CD4-positive, alpha-beta T cell (primary cell): ENCODE measurements at regions not wholly inside any gene's neighbourhood (a gene's known extent, or its start where the extent isn't known, plus 50 kb on each side); places are given as distances from the start of the nearest gene placed in this dataset.

Experiments used
- ATAC-seq: fragments of 200-7000 bp; cut with Tn5 transposase; one replicate; pipeline ENCODE4 v1.10.0; 2022; ENCODE audit warnings: mild to moderate bottlenecking; ENCODE audit not compliant: poor library complexity
- CTCF ChIA-PET: fragments of 350-600 bp; sonication (Branson Sonifier 250); formaldehyde crosslinking; loops from one replicate; lab custom pipeline; 2021; ENCODE audit warnings: antibody characterized with exemption, inconsistent platforms; lab: Charles Lee
- POLR2A ChIA-PET: fragments of 350-600 bp; sonication (Branson Sonifier 250); formaldehyde crosslinking; loops from one replicate; lab custom pipeline; 2021; ENCODE audit warnings: antibody characterized with exemption, inconsistent platforms; lab: Charles Lee
- DNase-seq, 14 experiments: peaks; one replicate each; pipeline ENCODE4 v3.0.0-alpha.2; 2013 to 2020; ENCODE audit warnings: mixed read lengths in 2 of 14
- H3K27ac ChIP-seq, 2 donors: one replicate each; pipeline versions ENCODE4 v1.5.1 to v1.7.0; 2013; ENCODE audit warnings: low read length in 2 of 2, low read depth in 1 of 2, mild to moderate bottlenecking in 1 of 2
- H3K27me3 ChIP-seq, 2 experiments: 1 replicate in 1 of 2; 2 replicates in 1 of 2; pipeline versions ENCODE4 v1.6.1 to v1.7.0; 2013; ENCODE audit warnings: low read length in 2 of 2, control low read depth in 1 of 2, mild to moderate bottlenecking in 1 of 2, moderate library complexity in 1 of 2; ENCODE audit not compliant: insufficient read depth in 2 of 2, control insufficient read depth in 1 of 2
- H3K36me3 ChIP-seq: one replicate; pipeline ENCODE4 v1.6.1; 2013; ENCODE audit warnings: low read length, control low read depth; ENCODE audit not compliant: insufficient read depth
- H3K4me1 ChIP-seq: one replicate; pipeline ENCODE4 v1.6.1; 2013; ENCODE audit warnings: low read length, control low read depth; ENCODE audit not compliant: insufficient read depth
- H3K4me3 ChIP-seq: one replicate; pipeline ENCODE4 v1.5.1; 2013; ENCODE audit warnings: mild to moderate bottlenecking, low read length, moderate library complexity
- H3K9me3 ChIP-seq, 2 experiments: 1 replicate in 1 of 2; 2 replicates in 1 of 2; pipeline versions ENCODE4 v1.6.1 to v1.7.0; 2013; ENCODE audit warnings: low read length in 2 of 2, mild to moderate bottlenecking in 2 of 2, control low read depth in 1 of 2, moderate library complexity in 1 of 2; ENCODE audit not compliant: control insufficient read depth in 1 of 2, insufficient read depth in 1 of 2
- H3K27ac Mint-ChIP-seq: one replicate; pipeline ENCODE4 v1.8.0; 2020; ENCODE audit warnings: mixed read lengths
- H3K27me3 Mint-ChIP-seq: one replicate; pipeline ENCODE4 v1.8.0; 2021; ENCODE audit warnings: mixed read lengths
- H3K36me3 Mint-ChIP-seq: one replicate; pipeline ENCODE4 v1.8.0; 2021; ENCODE audit warnings: low read depth, mixed read lengths
- H3K4me1 Mint-ChIP-seq: one replicate; pipeline ENCODE4 v1.8.0; 2021; ENCODE audit warnings: low read depth, mixed read lengths
- H3K4me3 Mint-ChIP-seq: one replicate; pipeline ENCODE4 v1.8.0; 2020; ENCODE audit warnings: mild to moderate bottlenecking, mixed read lengths
- H3K9me3 Mint-ChIP-seq: one replicate; pipeline ENCODE4 v1.8.0; 2020; ENCODE audit warnings: mixed read lengths
- intact Hi-C, 2 experiments: fragments of 100-400 bp; cut with DNase I in 1 of 2; cut with micrococcal nuclease in 1 of 2; formaldehyde crosslinking; loops; one replicate each; pipeline versions ENCODE4 v1.15.1 to v1.9.0; 2023 to 2025; cut with DNase I, micrococcal nuclease
- TF ChIP-seq, protein P1 (sequence below): fragments of 200-600 bp; IDR thresholded peaks from one replicate; pipeline ENCODE4 v1.8.0; 2022; ENCODE audit warnings: antibody characterized with exemption, mild to moderate bottlenecking

DNA sequence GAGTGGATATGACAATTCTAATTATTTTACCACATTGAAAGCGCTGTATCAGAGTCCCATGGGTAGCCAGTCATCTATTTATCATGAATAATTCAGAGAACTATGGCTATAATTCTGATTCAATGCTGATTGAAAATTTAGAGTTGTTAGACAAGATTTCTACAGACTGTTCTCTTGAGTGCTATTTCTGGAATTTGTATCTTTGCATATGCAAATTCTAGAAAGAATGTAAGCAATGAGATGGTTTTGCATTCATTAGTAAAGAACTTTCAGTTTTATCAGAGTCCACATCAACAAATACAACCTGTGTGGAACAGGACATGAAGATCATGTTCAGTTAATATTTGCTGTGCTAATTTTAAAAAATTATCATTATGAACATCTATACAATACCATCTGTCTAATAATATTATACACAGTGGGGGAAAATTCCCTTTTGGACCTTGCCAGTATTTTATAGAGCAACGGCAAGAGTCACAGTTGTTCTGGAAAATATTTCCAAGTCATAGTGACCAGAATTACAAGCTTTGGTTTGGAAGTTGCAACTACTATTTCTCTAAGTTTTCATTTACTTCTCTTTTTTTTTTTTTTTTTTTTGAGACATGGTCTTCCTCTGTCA lies 372.7 kb upstream of the PTGER4 start:
- POLR2A ChIA-PET, result no interaction called here
- Histone ChIP-seq H3K9me3 (no peaks in the 10 kb centered on the region), H3K27me3 (no peaks in the 10 kb centered on the region), H3K4me1 (no peaks in the 10 kb centered on the region), H3K4me3 (no peak overlapping the region), H3K27ac (no peak overlapping the region), H3K36me3 (no peaks in the 10 kb centered on the region)
- Mint-ChIP-seq H3K27me3 (no peaks in the 10 kb centered on the region), H3K36me3 (no peaks in the 10 kb centered on the region), H3K4me3 (no peak overlapping the region), H3K4me1 (no peaks in the 10 kb centered on the region), H3K9me3 (no peaks in the 10 kb centered on the region), H3K27ac (no peak overlapping the region)
- DNase-seq (no peak), ATAC-seq (no peak)
- TF ChIP-seq, protein P1, sequence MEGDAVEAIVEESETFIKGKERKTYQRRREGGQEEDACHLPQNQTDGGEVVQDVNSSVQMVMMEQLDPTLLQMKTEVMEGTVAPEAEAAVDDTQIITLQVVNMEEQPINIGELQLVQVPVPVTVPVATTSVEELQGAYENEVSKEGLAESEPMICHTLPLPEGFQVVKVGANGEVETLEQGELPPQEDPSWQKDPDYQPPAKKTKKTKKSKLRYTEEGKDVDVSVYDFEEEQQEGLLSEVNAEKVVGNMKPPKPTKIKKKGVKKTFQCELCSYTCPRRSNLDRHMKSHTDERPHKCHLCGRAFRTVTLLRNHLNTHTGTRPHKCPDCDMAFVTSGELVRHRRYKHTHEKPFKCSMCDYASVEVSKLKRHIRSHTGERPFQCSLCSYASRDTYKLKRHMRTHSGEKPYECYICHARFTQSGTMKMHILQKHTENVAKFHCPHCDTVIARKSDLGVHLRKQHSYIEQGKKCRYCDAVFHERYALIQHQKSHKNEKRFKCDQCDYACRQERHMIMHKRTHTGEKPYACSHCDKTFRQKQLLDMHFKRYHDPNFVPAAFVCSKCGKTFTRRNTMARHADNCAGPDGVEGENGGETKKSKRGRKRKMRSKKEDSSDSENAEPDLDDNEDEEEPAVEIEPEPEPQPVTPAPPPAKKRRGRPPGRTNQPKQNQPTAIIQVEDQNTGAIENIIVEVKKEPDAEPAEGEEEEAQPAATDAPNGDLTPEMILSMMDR, result no peak
- intact Hi-C loops, result no loop called here
- CTCF ChIA-PET, result no interaction called here

- Mint-ChIP-seq H3K27ac (no peak overlapping the region), H3K4me3 (no peak overlapping the region), H3K9me3 (no peaks in the 10 kb centered on the region), H3K27me3 (no peaks in the 10 kb centered on the region), H3K36me3 (no peaks in the 10 kb centered on the region), H3K4me1 (no peaks in the 10 kb centered on the region)
- intact Hi-C loops, result no loop called here
- TF ChIP-seq, protein P1, result no peak
- no peak for DNase-seq
- Histone ChIP-seq H3K4me3 (no peak overlapping the region), H3K4me1 (no peaks in the 10 kb centered on the region), H3K27ac (no peak overlapping the region), H3K36me3 (no peaks in the 10 kb centered on the region), H3K27me3 (no peaks in the 10 kb centered on the region), H3K9me3 (no peaks in the 10 kb centered on the region)
- ChIA-PET CTCF (no interaction called here), POLR2A (no interaction called here)
- ATAC-seq, result no peak
Measured at GRCh38 chr5:40292006-40292405, 387.7 kb upstream of the PTGER4 start.

DNA sequence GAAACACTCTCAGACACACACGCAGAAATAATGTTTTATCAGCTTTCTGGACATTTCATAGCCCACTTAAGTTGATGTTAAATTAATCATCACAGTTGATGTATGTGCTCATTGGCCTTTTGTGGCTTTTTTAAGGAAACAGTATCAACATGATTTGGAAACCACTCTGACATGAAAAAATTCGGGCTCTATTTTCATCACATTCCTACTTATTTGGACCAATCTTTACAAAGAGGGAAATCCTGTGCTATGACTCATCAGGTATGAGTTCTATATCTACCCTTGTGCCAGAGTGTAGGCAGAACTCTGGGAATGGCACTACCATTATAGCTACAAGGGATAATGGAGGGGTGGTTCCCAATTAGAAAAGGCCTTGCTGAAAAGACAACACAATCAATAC lies 388.4 kb upstream of the PTGER4 start:
- Mint-ChIP-seq H3K27ac (no peak overlapping the region), H3K4me3 (no peak overlapping the region), H3K9me3 (no peaks in the 10 kb centered on the region), H3K36me3 (no peaks in the 10 kb centered on the region), H3K27me3 (no peaks in the 10 kb centered on the region), H3K4me1 (no peaks in the 10 kb centered on the region)
- H3K4me3 ChIP-seq, result no peak overlapping the region
- no peaks in the 10 kb centered on the region for H3K4me1 ChIP-seq
- CTCF ChIA-PET, result no interaction called here
- H3K9me3 ChIP-seq, result no peaks in the 10 kb centered on the region
- POLR2A ChIA-PET, result no interaction called here
- no peak for DNase-seq
- no peak overlapping the region for H3K27ac ChIP-seq
- no peak for ATAC-seq
- H3K36me3 ChIP-seq, result no peaks in the 10 kb centered on the region
- intact Hi-C loops, result no loop called here
- TF ChIP-seq, protein P1, result no peak
- no peaks in the 10 kb centered on the region for H3K27me3 ChIP-seq
